22Rv1 (cell line): ENCODE measurements at regions not wholly inside any gene's neighbourhood (a gene's known extent, or its start where the extent isn't known, plus 50 kb on each side); places are given as distances from the start of the nearest gene placed in this dataset.

Experiments
- H3K27ac ChIP-seq: fragments of 450-650 bp; 2 replicates; pipeline ENCODE4 v1.5.1; 2017
- ZFX ChIP-seq: fragments of 450-650 bp; IDR thresholded peaks from 2 replicates; pipeline ENCODE4 v1.6.1; 2017; ENCODE audit warnings: antibody characterized with exemption, borderline replicate concordance
- TF ChIP-seq, protein P1 (sequence below): fragments of 450-650 bp; IDR thresholded peaks from 2 replicates; pipeline ENCODE4 v1.5.1; 2017; ENCODE audit warnings: mild to moderate bottlenecking

DNA sequence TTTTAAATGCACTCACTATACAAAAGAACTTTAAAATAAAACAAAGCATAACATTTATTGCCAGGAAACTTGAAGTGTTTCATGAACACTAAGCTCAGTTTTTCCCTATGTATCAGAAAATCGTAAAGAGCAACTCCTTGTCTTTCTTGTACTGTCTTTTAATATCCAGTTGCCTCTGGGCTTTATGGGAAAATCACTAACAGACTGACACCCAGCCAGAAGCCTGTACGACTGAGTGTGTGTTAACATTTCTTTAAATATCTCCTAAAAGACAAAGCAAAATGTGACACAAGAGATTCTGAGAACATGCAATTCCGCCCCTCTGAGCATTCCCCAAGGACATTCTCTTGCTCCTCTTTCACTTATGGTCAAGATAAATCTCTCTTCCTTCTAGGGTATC, 347.5 kb upstream of the DPYD start:
- TF ChIP-seq, protein P1, sequence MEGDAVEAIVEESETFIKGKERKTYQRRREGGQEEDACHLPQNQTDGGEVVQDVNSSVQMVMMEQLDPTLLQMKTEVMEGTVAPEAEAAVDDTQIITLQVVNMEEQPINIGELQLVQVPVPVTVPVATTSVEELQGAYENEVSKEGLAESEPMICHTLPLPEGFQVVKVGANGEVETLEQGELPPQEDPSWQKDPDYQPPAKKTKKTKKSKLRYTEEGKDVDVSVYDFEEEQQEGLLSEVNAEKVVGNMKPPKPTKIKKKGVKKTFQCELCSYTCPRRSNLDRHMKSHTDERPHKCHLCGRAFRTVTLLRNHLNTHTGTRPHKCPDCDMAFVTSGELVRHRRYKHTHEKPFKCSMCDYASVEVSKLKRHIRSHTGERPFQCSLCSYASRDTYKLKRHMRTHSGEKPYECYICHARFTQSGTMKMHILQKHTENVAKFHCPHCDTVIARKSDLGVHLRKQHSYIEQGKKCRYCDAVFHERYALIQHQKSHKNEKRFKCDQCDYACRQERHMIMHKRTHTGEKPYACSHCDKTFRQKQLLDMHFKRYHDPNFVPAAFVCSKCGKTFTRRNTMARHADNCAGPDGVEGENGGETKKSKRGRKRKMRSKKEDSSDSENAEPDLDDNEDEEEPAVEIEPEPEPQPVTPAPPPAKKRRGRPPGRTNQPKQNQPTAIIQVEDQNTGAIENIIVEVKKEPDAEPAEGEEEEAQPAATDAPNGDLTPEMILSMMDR = no peak
- no peak overlapping the region for H3K27ac ChIP-seq

- H3K27ac ChIP-seq = no peak overlapping the region
- TF ChIP-seq, protein P1 = no peak
- no peak for TF ChIP-seq ZFX
Measured at GRCh38 chr1:98267423-98267822, 346.6 kb upstream of the DPYD start.

DNA sequence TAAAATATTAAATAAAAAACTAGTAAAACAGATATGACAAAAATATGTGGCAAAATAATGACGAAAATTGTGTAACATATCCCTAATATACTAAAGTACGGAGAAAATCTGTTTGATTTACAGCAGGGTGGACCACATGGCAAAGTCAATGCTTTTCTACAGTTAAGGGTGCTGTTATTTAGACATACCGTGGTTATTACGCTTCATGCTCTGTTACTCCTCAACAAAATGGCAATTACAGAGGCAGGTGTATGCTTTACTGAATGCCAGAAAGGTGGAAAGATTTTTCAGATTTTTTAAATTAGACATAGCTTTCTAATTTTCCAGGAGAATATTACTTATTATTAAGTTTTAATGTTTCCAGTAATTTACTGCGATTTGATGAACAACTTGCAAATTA, 343.9 kb upstream of the DPYD start:
- no peak overlapping the region for H3K27ac ChIP-seq
- no peak for TF ChIP-seq ZFX
- TF ChIP-seq, protein P1 = no peak

DNA sequence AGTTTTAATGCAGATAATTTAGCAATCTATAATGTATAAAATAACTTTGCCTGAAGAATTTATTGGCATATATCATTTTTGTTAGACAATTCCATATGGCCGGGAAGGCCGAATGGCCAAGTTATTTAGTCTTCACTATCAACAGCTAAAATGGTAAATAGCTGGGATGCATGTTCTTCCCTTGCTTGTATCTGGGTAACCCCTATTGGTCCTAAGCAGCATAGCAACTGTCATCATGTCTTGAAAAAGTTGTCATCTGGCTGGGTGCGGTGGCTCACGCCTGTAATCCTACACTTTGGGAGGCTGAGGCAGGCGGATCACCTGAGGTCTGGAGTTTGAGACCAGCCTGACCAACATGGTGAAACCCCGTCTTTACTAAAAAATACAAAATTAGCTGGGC, 340.0 kb upstream of the DPYD start:
- no peak overlapping the region for H3K27ac ChIP-seq
- TF ChIP-seq ZFX = no peak
- TF ChIP-seq, protein P1 = no peak

DNA sequence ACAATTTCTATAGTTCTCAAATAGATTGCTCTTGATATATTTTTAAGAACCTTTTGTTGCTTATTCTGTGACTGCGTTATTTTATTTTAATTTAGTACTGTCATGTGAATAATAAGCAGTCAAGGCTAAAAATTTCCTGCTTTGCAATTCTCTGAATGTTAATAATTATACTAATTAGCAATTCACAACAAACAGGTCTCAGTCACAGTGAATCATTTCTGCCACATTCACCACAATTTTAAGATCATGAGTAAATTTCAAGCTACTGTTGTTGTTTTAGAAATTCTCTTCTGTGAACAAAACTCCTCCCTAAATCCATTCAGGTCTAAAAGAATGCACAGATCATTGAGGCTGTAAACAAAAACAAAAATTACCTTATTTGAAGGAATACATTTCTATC, 339.6 kb upstream of the DPYD start:
- H3K27ac ChIP-seq = no peak overlapping the region
- TF ChIP-seq, protein P1 = no peak
- TF ChIP-seq ZFX = no peak

GRCh38 chr1:98256700-98257099, 335.9 kb upstream of the DPYD start:
- no peak overlapping the region for H3K27ac ChIP-seq
- no peak for TF ChIP-seq ZFX
- TF ChIP-seq, protein P1 = no peak

DNA sequence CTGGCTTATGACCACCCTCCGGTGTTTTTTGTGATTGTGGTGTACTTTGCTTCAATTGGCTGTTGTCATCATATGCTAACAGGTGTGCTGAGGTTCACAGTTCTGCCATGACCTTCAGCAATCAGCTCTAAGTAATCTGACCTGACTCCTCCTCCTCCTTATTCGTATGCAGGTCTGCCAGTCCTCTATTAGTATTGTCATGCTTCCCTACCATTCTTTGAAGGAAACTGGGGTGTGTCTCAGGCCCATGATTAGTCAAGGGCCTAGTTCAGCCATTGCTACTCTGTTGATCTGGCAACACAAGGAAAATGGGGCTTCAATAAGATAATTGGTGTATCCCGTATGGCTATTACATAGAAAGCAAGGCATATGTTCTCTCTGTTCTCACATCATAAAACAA, 332.3 kb upstream of the DPYD start:
- H3K27ac ChIP-seq = no peak overlapping the region
- TF ChIP-seq, protein P1 = no peak
- no peak for TF ChIP-seq ZFX
